ENCODE measurements at regions not wholly inside any gene's neighbourhood (a gene's known extent, or its start where the extent isn't known, plus 50 kb on each side); places are given as distances from the start of the nearest gene placed in this dataset.
"Not testable (repeated sequence)": the region's sequence is repeated elsewhere in the genome, so short reads cannot be mapped to it uniquely, and the experiment has no call there.

- Histone ChIP-seq H3K4me1 (peaks cover 6% of the 10 kb centered on the region), H3K36me3 (no peaks in the 10 kb centered on the region), H3K9me3 (no peaks in the 10 kb centered on the region), H3K27me3 (no peaks in the 10 kb centered on the region), H3K4me3 (ENCODE audit: low read depth, low read length) (no peak overlapping the region)
- TF ChIP-seq CTCF (IDR thresholded peaks at IDR 0.05; ENCODE audit: low read depth, low read length) = no peak
- no peak for DNase-seq
Measured at GRCh38 chr17:33922971-33923370, 332.1 kb upstream of the CCL2 start.

- DNase-seq = no peak
- Histone ChIP-seq H3K4me3 (ENCODE audit: low read depth, low read length) (no peak overlapping the region), H3K4me1 (peaks cover 8% of the 10 kb centered on the region), H3K9me3 (no peaks in the 10 kb centered on the region), H3K27me3 (no peaks in the 10 kb centered on the region), H3K36me3 (no peaks in the 10 kb centered on the region)
- no peak for TF ChIP-seq CTCF (IDR thresholded peaks at IDR 0.05; ENCODE audit: low read depth, low read length)
Measured at GRCh38 chr17:33924104-33924503, 331.0 kb upstream of the CCL2 start.

- DNase-seq = no peak
- TF ChIP-seq CTCF (IDR thresholded peaks at IDR 0.05; ENCODE audit: low read depth, low read length) = no peak
- Histone ChIP-seq H3K36me3 (no peaks in the 10 kb centered on the region), H3K27me3 (no peaks in the 10 kb centered on the region), H3K4me3 (ENCODE audit: low read depth, low read length) (no peak overlapping the region), H3K4me1 (peaks cover 13% of the 10 kb centered on the region), H3K9me3 (no peaks in the 10 kb centered on the region)
Measured at GRCh38 chr17:33925649-33926048, 329.4 kb upstream of the CCL2 start.

GRCh38 chr17:33927732-33928133 lies 327.4 kb upstream of the CCL2 start:
- peak; percentile 68 for TF ChIP-seq CTCF (IDR thresholded peaks at IDR 0.05; ENCODE audit: low read depth, low read length)
- no peaks in the 10 kb centered on the region for H3K27me3 ChIP-seq
- H3K36me3 ChIP-seq = no peaks in the 10 kb centered on the region
- no peak overlapping the region for H3K4me3 ChIP-seq (ENCODE audit: low read depth, low read length)
- no peaks in the 10 kb centered on the region for H3K9me3 ChIP-seq
- H3K4me1 ChIP-seq = peaks cover 27% of the 10 kb centered on the region
- no peak for DNase-seq

GRCh38 chr17:33929181-33929724 lies 325.8 kb upstream of the CCL2 start:
- peaks cover 27% of the 10 kb centered on the region for H3K4me1 ChIP-seq
- no peaks in the 10 kb centered on the region for H3K9me3 ChIP-seq
- no peaks in the 10 kb centered on the region for H3K36me3 ChIP-seq
- DNase-seq = no peak
- no peaks in the 10 kb centered on the region for H3K27me3 ChIP-seq
- no peak for TF ChIP-seq CTCF (IDR thresholded peaks at IDR 0.05; ENCODE audit: low read depth, low read length)
- H3K4me3 ChIP-seq (ENCODE audit: low read depth, low read length) = no peak overlapping the region

GRCh38 chr17:33931148-33931814 lies 323.8 kb upstream of the CCL2 start:
- peak; percentile 42 for DNase-seq
- H3K36me3 ChIP-seq, H3K27me3 ChIP-seq, H3K9me3 ChIP-seq: not testable (repeated sequence)
- Histone ChIP-seq H3K4me3 (ENCODE audit: low read depth, low read length) (peak overlapping the region; percentile 22; the same call in 1 of the 2 replicates), H3K4me1 (peaks cover 27% of the 10 kb centered on the region)
